Mesendoderm (in vitro differentiated cells): ENCODE measurements at regions not wholly inside any gene's neighbourhood (a gene's known extent, or its start where the extent isn't known, plus 50 kb on each side); places are given as distances from the start of the nearest gene placed in this dataset.

Source experiments
- DNase-seq: peaks from one replicate; pipeline ENCODE4 v3.0.0; 2013
- H2AK5ac ChIP-seq: 2 replicates; pipeline ENCODE4 v1.6.1; 2013; ENCODE audit warnings: low read length, inconsistent platforms
- H2BK120ac ChIP-seq: 2 replicates; pipeline ENCODE4 v1.6.1; 2013; ENCODE audit warnings: low read depth, mild to moderate bottlenecking, low read length, moderate library complexity, mixed read lengths
- H2BK15ac ChIP-seq: replicated peaks from 2 replicates; pipeline ENCODE4 v1.6.1; 2013; ENCODE audit warnings: low read depth, mild to moderate bottlenecking, moderate library complexity
- H2BK5ac ChIP-seq: 2 replicates; pipeline ENCODE4 v1.6.1; 2013; ENCODE audit warnings: low read length, inconsistent platforms
- H3K18ac ChIP-seq: 2 replicates; pipeline ENCODE4 v1.6.1; 2013; ENCODE audit warnings: mild to moderate bottlenecking, low read length, mixed read lengths
- H3K23ac ChIP-seq: one replicate; pipeline ENCODE4 v1.6.1; 2013; ENCODE audit warnings: low read length
- H3K27ac ChIP-seq: 2 replicates; pipeline ENCODE4 v1.5.1; 2013; ENCODE audit warnings: low read depth, mild to moderate bottlenecking, inconsistent platforms, low read length, moderate library complexity
- H3K27me3 ChIP-seq: 2 replicates; pipeline ENCODE4 v1.6.1; 2013; ENCODE audit warnings: low read length, control low read depth, mild to moderate bottlenecking, inconsistent platforms; ENCODE audit not compliant: insufficient read depth, poor library complexity
- H3K36me3 ChIP-seq: 2 replicates; pipeline ENCODE4 v1.6.1; 2013; ENCODE audit warnings: low read length, inconsistent platforms; ENCODE audit not compliant: control insufficient read depth, insufficient read depth
- H3K4ac ChIP-seq: one replicate; pipeline ENCODE4 v1.6.1; 2013; ENCODE audit warnings: low read depth, mild to moderate bottlenecking, low read length, moderate library complexity
- H3K4me1 ChIP-seq: 2 replicates; pipeline ENCODE4 v1.6.1; 2013; ENCODE audit warnings: low read depth, low read length, inconsistent platforms; ENCODE audit not compliant: control insufficient read depth
- H3K4me2 ChIP-seq: 2 replicates; pipeline ENCODE4 v1.6.1; 2013; ENCODE audit warnings: low read length
- H3K4me3 ChIP-seq: 2 replicates; pipeline ENCODE4 v1.5.1; 2013; ENCODE audit warnings: mild to moderate bottlenecking, low read length
- H3K56ac ChIP-seq: one replicate; pipeline ENCODE4 v1.6.1; 2013; ENCODE audit warnings: low read length
- H3K79me1 ChIP-seq: 2 replicates; pipeline ENCODE4 v1.6.1; 2013; ENCODE audit warnings: low read length, inconsistent platforms
- H3K79me2 ChIP-seq: 2 replicates; pipeline ENCODE4 v1.6.1; 2013; ENCODE audit warnings: mild to moderate bottlenecking, low read length; ENCODE audit not compliant: control insufficient read depth, insufficient read depth
- H3K9ac ChIP-seq: 2 replicates; pipeline ENCODE4 v1.6.1; 2013; ENCODE audit warnings: low read length, inconsistent platforms
- H4K5ac ChIP-seq: one replicate; pipeline ENCODE4 v1.6.1; 2013; ENCODE audit warnings: low read length
- H4K8ac ChIP-seq: one replicate; pipeline ENCODE4 v1.6.1; 2013; ENCODE audit warnings: low read depth, mild to moderate bottlenecking, control low read depth, low read length, moderate library complexity
- WGBS: extraction: QIAGEN DNeasy Blood & Tissue Kit; methylation state at CpG from one replicate; pipeline ENCODE4 v1.1.7; 2013; ENCODE audit warnings: low lambda C conversion rate, missing lambda C conversion rate; ENCODE audit not compliant: insufficient coverage; ENCODE audit errors: extremely low coverage; 5-methylcytosine and 5-hydroxymethylcytosine counted together

DNA sequence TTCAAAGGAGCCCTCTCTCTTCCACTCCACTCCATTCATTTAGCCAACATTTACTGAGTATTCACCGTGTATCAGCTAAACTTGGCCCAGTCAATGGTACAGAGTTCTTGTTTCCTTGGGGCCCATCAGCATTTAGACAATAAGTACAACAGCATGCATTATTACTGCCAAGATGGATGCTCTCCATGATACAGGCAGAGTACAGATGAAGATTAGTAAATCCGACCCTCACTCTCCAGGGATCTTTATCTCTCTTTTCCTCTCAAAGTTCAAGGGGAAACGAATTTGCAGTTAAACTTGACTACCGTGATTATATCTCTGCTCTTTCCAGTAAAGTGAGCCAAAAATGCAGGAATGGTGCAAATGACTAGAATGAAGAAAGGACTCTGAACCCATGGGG lies 184.6 kb upstream of the DUSP10 start:
- H2BK120ac ChIP-seq = no peak overlapping the region
- H2BK15ac ChIP-seq = peak overlapping the region; percentile 86
- H2BK5ac ChIP-seq = no peak overlapping the region
- H3K56ac ChIP-seq = no peak overlapping the region
- H3K4ac ChIP-seq = no peak overlapping the region
- no peaks in the 10 kb centered on the region for H3K4me1 ChIP-seq
- no peaks in the 10 kb centered on the region for H3K79me2 ChIP-seq
- H3K18ac ChIP-seq = no peak overlapping the region
- no peak overlapping the region for H2AK5ac ChIP-seq
- no peak overlapping the region for H4K8ac ChIP-seq
- H3K27me3 ChIP-seq = no peaks in the 10 kb centered on the region
- no peak overlapping the region for H3K4me3 ChIP-seq
- no peak overlapping the region for H3K9ac ChIP-seq
- H3K4me2 ChIP-seq = no peak overlapping the region
- no peak for DNase-seq
- WGBS = no CpG with 5 or more reads among the region's 4 CpGs
- no peak overlapping the region for H4K5ac ChIP-seq
- H3K27ac ChIP-seq = no peak overlapping the region
- no peak overlapping the region for H3K23ac ChIP-seq
- H3K36me3 ChIP-seq = no peaks in the 10 kb centered on the region
- H3K79me1 ChIP-seq = no peaks in the 10 kb centered on the region

- Histone ChIP-seq H3K4me2 (no peak overlapping the region), H2AK5ac (no peak overlapping the region), H3K56ac (no peak overlapping the region), H3K79me1 (no peaks in the 10 kb centered on the region), H3K4me1 (no peaks in the 10 kb centered on the region), H2BK5ac (no peak overlapping the region), H2BK15ac (no peak overlapping the region), H2BK120ac (no peak overlapping the region), H3K27me3 (no peaks in the 10 kb centered on the region), H4K8ac (no peak overlapping the region), H3K23ac (no peak overlapping the region), H3K18ac (no peak overlapping the region), H3K79me2 (no peaks in the 10 kb centered on the region), H3K27ac (no peak overlapping the region), H4K5ac (no peak overlapping the region), H3K4me3 (no peak overlapping the region), H3K4ac (peak overlapping the region; percentile 28), H3K9ac (no peak overlapping the region), H3K36me3 (no peaks in the 10 kb centered on the region)
- DNase-seq = no peak
- no CpG with 5 or more reads among the region's 1 CpG for WGBS
Observed at GRCh38 chr1:221925947-221926346, 184.1 kb upstream of the DUSP10 start.

DNA sequence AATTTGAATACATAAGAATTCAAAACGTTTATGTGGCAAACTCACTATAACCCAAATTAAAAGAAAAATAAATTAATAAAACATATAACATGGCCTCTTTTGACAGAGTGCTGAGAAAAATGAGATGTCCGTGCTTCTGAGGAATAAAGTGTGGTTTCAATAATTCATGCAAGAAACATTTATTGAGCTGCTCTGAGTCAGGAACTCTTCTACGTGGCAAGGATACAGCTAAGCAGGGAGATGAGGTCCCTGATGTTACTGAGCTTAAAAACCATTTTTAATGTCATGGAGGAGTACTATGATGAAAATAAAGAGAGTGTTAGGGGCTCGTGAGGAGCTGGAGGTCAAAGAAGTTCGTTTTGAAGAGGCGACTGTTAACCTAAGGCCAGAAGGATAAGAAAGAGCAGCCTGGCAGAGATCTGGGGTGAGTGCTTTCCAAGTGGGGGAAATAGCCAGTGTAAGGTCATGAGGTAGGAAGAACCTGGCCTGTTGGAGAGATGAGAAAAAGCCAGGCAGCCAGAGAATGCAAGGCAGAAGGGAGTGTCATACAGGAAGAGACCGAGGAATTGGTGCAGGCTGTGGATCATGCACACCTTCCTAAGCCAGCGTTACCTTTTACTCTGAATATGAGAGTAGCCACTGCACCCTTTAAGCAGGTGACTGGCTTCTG lies 182.2 kb upstream of the DUSP10 start:
- no peak overlapping the region for H3K4me2 ChIP-seq
- no peak overlapping the region for H3K9ac ChIP-seq
- no peak overlapping the region for H3K4me3 ChIP-seq
- H2BK15ac ChIP-seq = no peak overlapping the region
- no peaks in the 10 kb centered on the region for H3K27me3 ChIP-seq
- H3K27ac ChIP-seq = no peak overlapping the region
- no peak overlapping the region for H2BK120ac ChIP-seq
- H3K79me1 ChIP-seq = no peaks in the 10 kb centered on the region
- H3K79me2 ChIP-seq = no peaks in the 10 kb centered on the region
- H3K4me1 ChIP-seq = no peaks in the 10 kb centered on the region
- DNase-seq = no peak
- no peak overlapping the region for H3K18ac ChIP-seq
- WGBS = no CpG with 5 or more reads among the region's 8 CpGs
- no peak overlapping the region for H3K4ac ChIP-seq
- no peak overlapping the region for H4K8ac ChIP-seq
- no peak overlapping the region for H4K5ac ChIP-seq
- no peak overlapping the region for H3K23ac ChIP-seq
- no peak overlapping the region for H3K56ac ChIP-seq
- no peak overlapping the region for H2AK5ac ChIP-seq
- no peak overlapping the region for H2BK5ac ChIP-seq
- H3K36me3 ChIP-seq = no peaks in the 10 kb centered on the region

DNA sequence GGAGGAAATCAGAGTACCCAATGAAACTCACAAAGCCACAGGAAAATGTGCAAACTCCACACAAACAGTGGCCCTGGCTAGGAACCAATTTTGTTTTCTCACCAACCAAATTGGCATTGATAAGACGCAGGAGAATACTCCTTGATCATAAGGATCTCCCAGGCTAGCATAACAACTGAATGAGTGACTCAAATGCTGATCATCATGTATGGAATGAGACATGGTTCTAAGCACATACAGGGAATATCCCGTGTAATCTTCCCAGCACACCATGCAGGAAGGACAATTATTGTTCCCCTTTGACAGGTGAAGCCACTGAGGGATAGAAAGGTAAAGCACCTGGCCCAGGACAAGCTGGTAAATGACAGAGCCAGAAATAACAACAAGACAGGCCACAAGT lies 180.0 kb upstream of the DUSP10 start:
- Histone ChIP-seq H2AK5ac (no peak overlapping the region), H3K18ac (no peak overlapping the region), H3K36me3 (no peaks in the 10 kb centered on the region), H3K4me3 (no peak overlapping the region), H3K27ac (no peak overlapping the region), H4K8ac (no peak overlapping the region), H3K4ac (peak overlapping the region; percentile 41), H2BK15ac (no peak overlapping the region), H2BK5ac (no peak overlapping the region), H3K79me1 (no peaks in the 10 kb centered on the region), H3K4me1 (no peaks in the 10 kb centered on the region), H4K5ac (no peak overlapping the region), H3K23ac (no peak overlapping the region), H3K56ac (no peak overlapping the region), H3K27me3 (no peaks in the 10 kb centered on the region), H3K79me2 (no peaks in the 10 kb centered on the region), H3K4me2 (no peak overlapping the region), H3K9ac (no peak overlapping the region), H2BK120ac (no peak overlapping the region)
- no peak for DNase-seq
- WGBS = no CpG with 5 or more reads among the region's 2 CpGs

GRCh38 chr1:221919743-221920142 lies 177.9 kb upstream of the DUSP10 start:
- H3K4ac ChIP-seq = no peak overlapping the region
- H3K4me3 ChIP-seq = no peak overlapping the region
- H3K36me3 ChIP-seq = no peaks in the 10 kb centered on the region
- H2BK15ac ChIP-seq = no peak overlapping the region
- no peaks in the 10 kb centered on the region for H3K27me3 ChIP-seq
- no CpG with 5 or more reads among the region's 2 CpGs for WGBS
- H4K8ac ChIP-seq = no peak overlapping the region
- no peak overlapping the region for H4K5ac ChIP-seq
- no peak overlapping the region for H3K18ac ChIP-seq
- H3K79me2 ChIP-seq = no peaks in the 10 kb centered on the region
- no peak overlapping the region for H3K23ac ChIP-seq
- H3K79me1 ChIP-seq = no peaks in the 10 kb centered on the region
- no peaks in the 10 kb centered on the region for H3K4me1 ChIP-seq
- DNase-seq = no peak
- no peak overlapping the region for H3K4me2 ChIP-seq
- H2BK5ac ChIP-seq = no peak overlapping the region
- H2AK5ac ChIP-seq = no peak overlapping the region
- no peak overlapping the region for H2BK120ac ChIP-seq
- H3K9ac ChIP-seq = no peak overlapping the region
- no peak overlapping the region for H3K56ac ChIP-seq
- no peak overlapping the region for H3K27ac ChIP-seq

DNA sequence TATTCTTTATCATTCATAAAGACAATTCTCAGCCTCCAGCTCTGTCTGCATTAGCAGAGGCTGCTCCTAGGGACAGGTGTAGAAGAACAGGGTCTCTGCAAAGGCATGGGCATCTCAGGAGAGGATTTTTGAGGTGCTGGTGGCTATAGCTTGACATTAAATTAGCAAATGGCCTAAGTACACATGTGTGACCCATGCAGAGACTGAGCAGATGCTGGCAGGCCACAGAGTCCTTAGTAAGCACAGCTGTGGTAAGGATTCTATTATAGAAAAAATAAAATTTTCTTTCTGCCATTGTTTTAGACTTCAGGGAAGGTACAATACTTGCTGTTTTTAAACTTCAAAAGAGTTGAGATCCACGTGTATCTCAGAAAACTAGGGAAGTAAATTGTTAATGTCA lies 177.5 kb upstream of the DUSP10 start:
- no peak overlapping the region for H3K4ac ChIP-seq
- no peak overlapping the region for H2BK5ac ChIP-seq
- no peak overlapping the region for H3K9ac ChIP-seq
- no peaks in the 10 kb centered on the region for H3K36me3 ChIP-seq
- H3K18ac ChIP-seq = no peak overlapping the region
- no peak overlapping the region for H2BK120ac ChIP-seq
- H3K4me2 ChIP-seq = no peak overlapping the region
- H3K79me2 ChIP-seq = no peaks in the 10 kb centered on the region
- no peaks in the 10 kb centered on the region for H3K79me1 ChIP-seq
- no peaks in the 10 kb centered on the region for H3K4me1 ChIP-seq
- no peaks in the 10 kb centered on the region for H3K27me3 ChIP-seq
- no peak overlapping the region for H3K56ac ChIP-seq
- no peak overlapping the region for H2BK15ac ChIP-seq
- no CpG with 5 or more reads among the region's 1 CpG for WGBS
- no peak for DNase-seq
- no peak overlapping the region for H3K4me3 ChIP-seq
- no peak overlapping the region for H3K27ac ChIP-seq
- H4K8ac ChIP-seq = no peak overlapping the region
- no peak overlapping the region for H3K23ac ChIP-seq
- no peak overlapping the region for H2AK5ac ChIP-seq
- H4K5ac ChIP-seq = no peak overlapping the region
